ENCODE measurements at regions not wholly inside any gene's neighbourhood (a gene's known extent, or its start where the extent isn't known, plus 50 kb on each side); places are given as distances from the start of the nearest gene placed in this dataset.

DNA sequence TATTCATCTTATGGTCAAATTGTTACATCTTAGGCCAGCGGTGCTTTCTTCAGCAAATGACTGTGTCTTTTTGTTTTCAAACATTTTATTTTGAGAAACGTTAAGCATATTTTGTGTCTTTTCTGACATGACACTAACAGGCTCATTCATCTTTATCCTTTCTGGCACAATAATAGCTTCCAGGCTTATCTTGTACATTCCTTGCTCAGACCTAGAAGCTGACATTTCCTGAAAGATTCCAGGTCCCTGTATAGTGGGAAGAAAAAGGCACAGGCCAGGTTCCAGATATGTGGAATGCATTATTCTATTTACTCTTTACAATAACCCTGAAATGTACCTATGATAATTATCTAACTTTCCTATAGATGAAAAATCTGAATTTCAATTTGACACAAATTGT is 379.1 kb upstream of the B3GAT1 start (continued):
- TF ChIP-seq, protein P1, sequence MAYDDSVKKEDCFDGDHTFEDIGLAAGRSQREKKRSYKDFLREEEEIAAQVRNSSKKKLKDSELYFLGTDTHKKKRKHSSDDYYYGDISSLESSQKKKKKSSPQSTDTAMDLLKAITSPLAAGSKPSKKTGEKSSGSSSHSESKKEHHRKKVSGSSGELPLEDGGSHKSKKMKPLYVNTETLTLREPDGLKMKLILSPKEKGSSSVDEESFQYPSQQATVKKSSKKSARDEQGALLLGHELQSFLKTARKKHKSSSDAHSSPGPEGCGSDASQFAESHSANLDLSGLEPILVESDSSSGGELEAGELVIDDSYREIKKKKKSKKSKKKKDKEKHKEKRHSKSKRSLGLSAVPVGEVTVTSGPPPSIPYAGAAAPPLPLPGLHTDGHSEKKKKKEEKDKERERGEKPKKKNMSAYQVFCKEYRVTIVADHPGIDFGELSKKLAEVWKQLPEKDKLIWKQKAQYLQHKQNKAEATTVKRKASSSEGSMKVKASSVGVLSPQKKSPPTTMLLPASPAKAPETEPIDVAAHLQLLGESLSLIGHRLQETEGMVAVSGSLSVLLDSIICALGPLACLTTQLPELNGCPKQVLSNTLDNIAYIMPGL (CRISPR knock-in tag; IDR thresholded peaks at IDR 0.05), result no peak
- TF ChIP-seq, protein P2, sequence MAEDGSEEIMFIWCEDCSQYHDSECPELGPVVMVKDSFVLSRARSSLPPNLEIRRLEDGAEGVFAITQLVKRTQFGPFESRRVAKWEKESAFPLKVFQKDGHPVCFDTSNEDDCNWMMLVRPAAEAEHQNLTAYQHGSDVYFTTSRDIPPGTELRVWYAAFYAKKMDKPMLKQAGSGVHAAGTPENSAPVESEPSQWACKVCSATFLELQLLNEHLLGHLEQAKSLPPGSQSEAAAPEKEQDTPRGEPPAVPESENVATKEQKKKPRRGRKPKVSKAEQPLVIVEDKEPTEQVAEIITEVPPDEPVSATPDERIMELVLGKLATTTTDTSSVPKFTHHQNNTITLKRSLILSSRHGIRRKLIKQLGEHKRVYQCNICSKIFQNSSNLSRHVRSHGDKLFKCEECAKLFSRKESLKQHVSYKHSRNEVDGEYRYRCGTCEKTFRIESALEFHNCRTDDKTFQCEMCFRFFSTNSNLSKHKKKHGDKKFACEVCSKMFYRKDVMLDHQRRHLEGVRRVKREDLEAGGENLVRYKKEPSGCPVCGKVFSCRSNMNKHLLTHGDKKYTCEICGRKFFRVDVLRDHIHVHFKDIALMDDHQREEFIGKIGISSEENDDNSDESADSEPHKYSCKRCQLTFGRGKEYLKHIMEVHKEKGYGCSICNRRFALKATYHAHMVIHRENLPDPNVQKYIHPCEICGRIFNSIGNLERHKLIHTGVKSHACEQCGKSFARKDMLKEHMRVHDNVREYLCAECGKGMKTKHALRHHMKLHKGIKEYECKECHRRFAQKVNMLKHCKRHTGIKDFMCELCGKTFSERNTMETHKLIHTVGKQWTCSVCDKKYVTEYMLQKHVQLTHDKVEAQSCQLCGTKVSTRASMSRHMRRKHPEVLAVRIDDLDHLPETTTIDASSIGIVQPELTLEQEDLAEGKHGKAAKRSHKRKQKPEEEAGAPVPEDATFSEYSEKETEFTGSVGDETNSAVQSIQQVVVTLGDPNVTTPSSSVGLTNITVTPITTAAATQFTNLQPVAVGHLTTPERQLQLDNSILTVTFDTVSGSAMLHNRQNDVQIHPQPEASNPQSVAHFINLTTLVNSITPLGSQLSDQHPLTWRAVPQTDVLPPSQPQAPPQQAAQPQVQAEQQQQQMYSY (CRISPR knock-in tag; IDR thresholded peaks at IDR 0.05), result no peak
- TF ChIP-seq ZNF121 (CRISPR knock-in tag; IDR thresholded peaks at IDR 0.05) (no peak), GTF2I (CRISPR knock-in tag; conservative IDR thresholded peaks at IDR 0.05) (no peak), SMAD3 (CRISPR knock-in tag; IDR thresholded peaks at IDR 0.05; ENCODE audit: borderline replicate concordance) (no peak), JAZF1 (CRISPR knock-in tag; IDR thresholded peaks at IDR 0.05) (no peak), KAT7 (CRISPR knock-in tag; IDR thresholded peaks at IDR 0.05; ENCODE audit: borderline replicate concordance) (no peak)
- TF ChIP-seq, protein P3, sequence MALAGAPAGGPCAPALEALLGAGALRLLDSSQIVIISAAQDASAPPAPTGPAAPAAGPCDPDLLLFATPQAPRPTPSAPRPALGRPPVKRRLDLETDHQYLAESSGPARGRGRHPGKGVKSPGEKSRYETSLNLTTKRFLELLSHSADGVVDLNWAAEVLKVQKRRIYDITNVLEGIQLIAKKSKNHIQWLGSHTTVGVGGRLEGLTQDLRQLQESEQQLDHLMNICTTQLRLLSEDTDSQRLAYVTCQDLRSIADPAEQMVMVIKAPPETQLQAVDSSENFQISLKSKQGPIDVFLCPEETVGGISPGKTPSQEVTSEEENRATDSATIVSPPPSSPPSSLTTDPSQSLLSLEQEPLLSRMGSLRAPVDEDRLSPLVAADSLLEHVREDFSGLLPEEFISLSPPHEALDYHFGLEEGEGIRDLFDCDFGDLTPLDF (CRISPR knock-in tag; IDR thresholded peaks at IDR 0.05), result no peak
- TF ChIP-seq, protein P4, sequence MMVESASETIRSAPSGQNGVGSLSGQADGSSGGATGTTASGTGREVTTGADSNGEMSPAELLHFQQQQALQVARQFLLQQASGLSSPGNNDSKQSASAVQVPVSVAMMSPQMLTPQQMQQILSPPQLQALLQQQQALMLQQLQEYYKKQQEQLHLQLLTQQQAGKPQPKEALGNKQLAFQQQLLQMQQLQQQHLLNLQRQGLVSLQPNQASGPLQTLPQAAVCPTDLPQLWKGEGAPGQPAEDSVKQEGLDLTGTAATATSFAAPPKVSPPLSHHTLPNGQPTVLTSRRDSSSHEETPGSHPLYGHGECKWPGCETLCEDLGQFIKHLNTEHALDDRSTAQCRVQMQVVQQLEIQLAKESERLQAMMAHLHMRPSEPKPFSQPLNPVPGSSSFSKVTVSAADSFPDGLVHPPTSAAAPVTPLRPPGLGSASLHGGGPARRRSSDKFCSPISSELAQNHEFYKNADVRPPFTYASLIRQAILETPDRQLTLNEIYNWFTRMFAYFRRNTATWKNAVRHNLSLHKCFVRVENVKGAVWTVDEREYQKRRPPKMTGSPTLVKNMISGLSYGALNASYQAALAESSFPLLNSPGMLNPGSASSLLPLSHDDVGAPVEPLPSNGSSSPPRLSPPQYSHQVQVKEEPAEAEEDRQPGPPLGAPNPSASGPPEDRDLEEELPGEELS (CRISPR knock-in tag; IDR thresholded peaks at IDR 0.05), result no peak

DNA sequence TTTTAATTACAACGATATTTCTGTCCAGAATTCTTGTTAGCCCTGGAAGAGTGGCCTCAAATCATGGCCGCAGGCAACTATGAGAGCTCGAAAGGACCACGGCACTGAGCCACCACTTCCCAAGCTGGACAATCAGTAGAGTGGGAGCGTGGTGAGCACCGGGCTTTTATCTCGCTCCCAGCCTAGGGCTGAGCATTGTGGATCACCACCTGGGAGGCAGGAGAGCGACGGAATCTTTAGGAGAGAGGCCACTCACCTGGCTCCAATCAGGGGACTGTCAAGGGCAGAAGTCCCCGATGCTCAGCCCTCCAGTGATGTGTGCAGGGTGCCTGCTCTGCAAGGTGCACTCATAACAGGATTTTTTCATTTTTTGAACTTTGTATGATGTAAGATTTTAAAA is 377.1 kb upstream of the B3GAT1 start:
- TF ChIP-seq MYBL2 (CRISPR knock-in tag; IDR thresholded peaks at IDR 0.05), result no peak
- TF ChIP-seq ELF4 (CRISPR knock-in tag; IDR thresholded peaks at IDR 0.05; ENCODE audit: low read depth), result no peak
- no peak for TF ChIP-seq TEAD1 (CRISPR knock-in tag; IDR thresholded peaks at IDR 0.05)
- no peak for TF ChIP-seq ZNF121 (CRISPR knock-in tag; IDR thresholded peaks at IDR 0.05)
- TF ChIP-seq MXD4 (CRISPR knock-in tag; IDR thresholded peaks at IDR 0.05; ENCODE audit: borderline replicate concordance), result no peak
- TF ChIP-seq TP53 (CRISPR knock-in tag; IDR thresholded peaks at IDR 0.05), result no peak
- TF ChIP-seq, protein P5, sequence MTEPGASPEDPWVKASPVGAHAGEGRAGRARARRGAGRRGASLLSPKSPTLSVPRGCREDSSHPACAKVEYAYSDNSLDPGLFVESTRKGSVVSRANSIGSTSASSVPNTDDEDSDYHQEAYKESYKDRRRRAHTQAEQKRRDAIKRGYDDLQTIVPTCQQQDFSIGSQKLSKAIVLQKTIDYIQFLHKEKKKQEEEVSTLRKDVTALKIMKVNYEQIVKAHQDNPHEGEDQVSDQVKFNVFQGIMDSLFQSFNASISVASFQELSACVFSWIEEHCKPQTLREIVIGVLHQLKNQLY (CRISPR knock-in tag; IDR thresholded peaks at IDR 0.05), result no peak
- TF ChIP-seq, protein P4 (CRISPR knock-in tag; IDR thresholded peaks at IDR 0.05), result no peak
- DNase-seq (ENCODE audit: low spot score), result no peak
- H3K4me3 Mint-ChIP-seq, result no peak overlapping the region
- peaks cover 7% of the 10 kb centered on the region; the same call in 1 of the 2 replicates for H3K4me1 Mint-ChIP-seq
- no peak for ATAC-seq
- no peaks in the 10 kb centered on the region for H3K36me3 Mint-ChIP-seq
- H3K27me3 Mint-ChIP-seq (ENCODE audit: low read depth), result no peaks in the 10 kb centered on the region
- H3K9me3 Mint-ChIP-seq, result peaks cover 11% of the 10 kb centered on the region; the same call in 1 of the 2 replicates
- CTCF ChIA-PET, result no interaction called here
- no peak overlapping the region for H3K27ac Mint-ChIP-seq
- POLR2A ChIA-PET, result no interaction called here

Data from WTC11 (cell line).